ENCODE measurements at regions not wholly inside any gene's neighbourhood (a gene's known extent, or its start where the extent isn't known, plus 50 kb on each side); places are given as distances from the start of the nearest gene placed in this dataset.

DNA sequence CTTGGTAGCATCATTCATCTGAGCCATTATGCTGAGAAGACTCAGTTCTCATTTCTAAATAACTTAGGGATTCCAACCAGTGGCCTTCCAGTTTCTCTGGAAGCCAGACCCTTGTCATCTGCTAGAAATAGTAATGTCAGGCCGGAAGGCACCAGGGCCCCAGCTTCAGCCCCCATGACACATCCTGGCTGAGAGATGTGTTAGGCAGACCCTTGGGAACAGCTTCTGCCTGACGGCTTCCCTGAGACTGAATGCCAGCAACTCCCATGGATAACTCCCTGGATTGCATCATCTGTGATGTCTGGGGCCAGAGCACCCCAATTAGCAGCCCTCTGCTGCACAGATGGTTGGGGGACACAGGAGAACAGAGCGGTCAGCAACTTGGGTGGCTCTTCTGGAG is 583.5 kb upstream of the TBX3 start:
- TF ChIP-seq RAD21 (IDR thresholded peaks at IDR 0.05; ENCODE audit: low read depth) (no peak), TAF1 (IDR thresholded peaks at IDR 0.05; ENCODE audit: low read depth) (no peak), CEBPB (IDR thresholded peaks at IDR 0.05) (no peak), CREB1 (IDR thresholded peaks at IDR 0.05; ENCODE audit: low read depth) (no peak), FOXM1 (IDR thresholded peaks at IDR 0.05; ENCODE audit: borderline replicate concordance, low read depth) (no peak), NFIC (IDR thresholded peaks at IDR 0.05) (no peak), TCF12 (IDR thresholded peaks at IDR 0.05; ENCODE audit: low read depth) (no peak), EP300 (IDR thresholded peaks at IDR 0.05; ENCODE audit: borderline replicate concordance) (no peak), EGR1 (IDR thresholded peaks at IDR 0.05) (no peak), YY1 (IDR thresholded peaks at IDR 0.05; ENCODE audit: low read depth) (no peak), ZBTB7A (IDR thresholded peaks at IDR 0.05; ENCODE audit: low read depth) (no peak), TEAD4 (IDR thresholded peaks at IDR 0.05) (no peak)
- TF ChIP-seq, protein P1, sequence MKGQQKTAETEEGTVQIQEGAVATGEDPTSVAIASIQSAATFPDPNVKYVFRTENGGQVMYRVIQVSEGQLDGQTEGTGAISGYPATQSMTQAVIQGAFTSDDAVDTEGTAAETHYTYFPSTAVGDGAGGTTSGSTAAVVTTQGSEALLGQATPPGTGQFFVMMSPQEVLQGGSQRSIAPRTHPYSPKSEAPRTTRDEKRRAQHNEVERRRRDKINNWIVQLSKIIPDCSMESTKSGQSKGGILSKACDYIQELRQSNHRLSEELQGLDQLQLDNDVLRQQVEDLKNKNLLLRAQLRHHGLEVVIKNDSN (IDR thresholded peaks at IDR 0.05) = no peak
- TF ChIP-seq, protein P2, sequence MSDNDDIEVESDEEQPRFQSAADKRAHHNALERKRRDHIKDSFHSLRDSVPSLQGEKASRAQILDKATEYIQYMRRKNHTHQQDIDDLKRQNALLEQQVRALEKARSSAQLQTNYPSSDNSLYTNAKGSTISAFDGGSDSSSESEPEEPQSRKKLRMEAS (IDR thresholded peaks at IDR 0.05) = no peak
- TF ChIP-seq, protein P3, sequence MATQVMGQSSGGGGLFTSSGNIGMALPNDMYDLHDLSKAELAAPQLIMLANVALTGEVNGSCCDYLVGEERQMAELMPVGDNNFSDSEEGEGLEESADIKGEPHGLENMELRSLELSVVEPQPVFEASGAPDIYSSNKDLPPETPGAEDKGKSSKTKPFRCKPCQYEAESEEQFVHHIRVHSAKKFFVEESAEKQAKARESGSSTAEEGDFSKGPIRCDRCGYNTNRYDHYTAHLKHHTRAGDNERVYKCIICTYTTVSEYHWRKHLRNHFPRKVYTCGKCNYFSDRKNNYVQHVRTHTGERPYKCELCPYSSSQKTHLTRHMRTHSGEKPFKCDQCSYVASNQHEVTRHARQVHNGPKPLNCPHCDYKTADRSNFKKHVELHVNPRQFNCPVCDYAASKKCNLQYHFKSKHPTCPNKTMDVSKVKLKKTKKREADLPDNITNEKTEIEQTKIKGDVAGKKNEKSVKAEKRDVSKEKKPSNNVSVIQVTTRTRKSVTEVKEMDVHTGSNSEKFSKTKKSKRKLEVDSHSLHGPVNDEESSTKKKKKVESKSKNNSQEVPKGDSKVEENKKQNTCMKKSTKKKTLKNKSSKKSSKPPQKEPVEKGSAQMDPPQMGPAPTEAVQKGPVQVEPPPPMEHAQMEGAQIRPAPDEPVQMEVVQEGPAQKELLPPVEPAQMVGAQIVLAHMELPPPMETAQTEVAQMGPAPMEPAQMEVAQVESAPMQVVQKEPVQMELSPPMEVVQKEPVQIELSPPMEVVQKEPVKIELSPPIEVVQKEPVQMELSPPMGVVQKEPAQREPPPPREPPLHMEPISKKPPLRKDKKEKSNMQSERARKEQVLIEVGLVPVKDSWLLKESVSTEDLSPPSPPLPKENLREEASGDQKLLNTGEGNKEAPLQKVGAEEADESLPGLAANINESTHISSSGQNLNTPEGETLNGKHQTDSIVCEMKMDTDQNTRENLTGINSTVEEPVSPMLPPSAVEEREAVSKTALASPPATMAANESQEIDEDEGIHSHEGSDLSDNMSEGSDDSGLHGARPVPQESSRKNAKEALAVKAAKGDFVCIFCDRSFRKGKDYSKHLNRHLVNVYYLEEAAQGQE (IDR thresholded peaks at IDR 0.05; ENCODE audit: low read depth) = no peak

DNA sequence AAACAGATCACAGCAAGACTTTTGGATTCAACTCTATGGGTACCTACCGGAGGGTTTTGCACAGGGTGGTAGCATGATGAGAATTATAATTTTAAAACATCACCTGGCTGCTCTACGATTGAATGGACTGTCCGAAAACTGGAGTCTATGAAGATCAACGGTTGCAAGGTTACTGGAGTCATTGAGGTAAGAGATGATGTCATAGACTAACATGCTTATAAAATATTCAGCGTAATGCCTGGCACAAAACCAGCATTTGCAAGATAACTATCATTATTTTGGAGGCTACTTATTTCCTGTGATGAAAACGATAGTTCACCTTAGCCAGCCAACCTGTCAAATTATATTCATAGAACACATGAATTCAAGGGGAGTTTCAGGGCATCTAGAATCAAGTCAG is 580.6 kb upstream of the TBX3 start:
- no peak for TF ChIP-seq CREB1 (IDR thresholded peaks at IDR 0.05; ENCODE audit: low read depth)
- no peak for TF ChIP-seq TEAD4 (IDR thresholded peaks at IDR 0.05)
- TF ChIP-seq EGR1 (IDR thresholded peaks at IDR 0.05) = no peak
- TF ChIP-seq RAD21 (IDR thresholded peaks at IDR 0.05; ENCODE audit: low read depth) = no peak
- TF ChIP-seq YY1 (IDR thresholded peaks at IDR 0.05; ENCODE audit: low read depth) = no peak
- no peak for TF ChIP-seq TCF12 (IDR thresholded peaks at IDR 0.05; ENCODE audit: low read depth)
- no peak for TF ChIP-seq FOXM1 (IDR thresholded peaks at IDR 0.05; ENCODE audit: borderline replicate concordance, low read depth)

DNA sequence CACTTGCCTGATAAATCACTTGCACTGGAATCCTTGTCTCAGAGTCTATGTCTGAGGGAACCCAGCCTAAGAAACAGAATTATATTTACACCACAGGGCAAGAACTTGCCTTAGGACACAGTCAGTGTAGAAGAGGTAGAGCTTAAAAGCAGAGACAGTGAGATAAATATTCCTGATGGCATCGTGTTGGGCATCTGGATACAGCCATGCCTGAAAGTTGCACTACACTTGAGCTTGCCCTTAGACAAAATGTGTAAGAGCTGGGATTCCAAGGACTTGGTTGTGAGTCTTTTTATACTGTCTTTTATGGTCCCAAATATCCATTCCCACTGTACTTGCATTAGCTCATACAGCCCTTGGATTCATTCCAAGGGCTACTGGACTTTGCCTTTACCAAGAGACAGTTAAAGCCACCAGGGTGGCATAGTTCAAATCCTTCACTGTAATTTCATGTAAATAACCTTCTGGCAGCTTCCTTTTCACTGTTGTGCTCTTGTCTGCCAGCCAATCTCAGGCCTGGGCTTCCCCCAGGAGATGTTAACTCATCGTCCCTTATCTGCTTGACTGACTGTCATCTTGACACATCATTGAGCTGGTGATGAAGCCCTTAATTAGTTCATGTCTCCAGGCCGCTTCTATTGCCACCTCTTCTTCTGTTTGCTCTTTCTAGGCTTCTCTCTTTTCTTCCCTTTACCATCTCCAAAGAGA is 577.9 kb upstream of the TBX3 start:
- TF ChIP-seq, protein P1 (IDR thresholded peaks at IDR 0.05) = no peak
- TF ChIP-seq, protein P2 (IDR thresholded peaks at IDR 0.05) = no peak
- TF ChIP-seq EP300 (IDR thresholded peaks at IDR 0.05; ENCODE audit: borderline replicate concordance) (no peak), NFIC (IDR thresholded peaks at IDR 0.05) (no peak), TEAD4 (IDR thresholded peaks at IDR 0.05) (no peak), EGR1 (IDR thresholded peaks at IDR 0.05) (no peak), FOXM1 (IDR thresholded peaks at IDR 0.05; ENCODE audit: borderline replicate concordance, low read depth) (no peak), TAF1 (IDR thresholded peaks at IDR 0.05; ENCODE audit: low read depth) (no peak)
- TF ChIP-seq, protein P3 (IDR thresholded peaks at IDR 0.05; ENCODE audit: low read depth) = no peak

DNA sequence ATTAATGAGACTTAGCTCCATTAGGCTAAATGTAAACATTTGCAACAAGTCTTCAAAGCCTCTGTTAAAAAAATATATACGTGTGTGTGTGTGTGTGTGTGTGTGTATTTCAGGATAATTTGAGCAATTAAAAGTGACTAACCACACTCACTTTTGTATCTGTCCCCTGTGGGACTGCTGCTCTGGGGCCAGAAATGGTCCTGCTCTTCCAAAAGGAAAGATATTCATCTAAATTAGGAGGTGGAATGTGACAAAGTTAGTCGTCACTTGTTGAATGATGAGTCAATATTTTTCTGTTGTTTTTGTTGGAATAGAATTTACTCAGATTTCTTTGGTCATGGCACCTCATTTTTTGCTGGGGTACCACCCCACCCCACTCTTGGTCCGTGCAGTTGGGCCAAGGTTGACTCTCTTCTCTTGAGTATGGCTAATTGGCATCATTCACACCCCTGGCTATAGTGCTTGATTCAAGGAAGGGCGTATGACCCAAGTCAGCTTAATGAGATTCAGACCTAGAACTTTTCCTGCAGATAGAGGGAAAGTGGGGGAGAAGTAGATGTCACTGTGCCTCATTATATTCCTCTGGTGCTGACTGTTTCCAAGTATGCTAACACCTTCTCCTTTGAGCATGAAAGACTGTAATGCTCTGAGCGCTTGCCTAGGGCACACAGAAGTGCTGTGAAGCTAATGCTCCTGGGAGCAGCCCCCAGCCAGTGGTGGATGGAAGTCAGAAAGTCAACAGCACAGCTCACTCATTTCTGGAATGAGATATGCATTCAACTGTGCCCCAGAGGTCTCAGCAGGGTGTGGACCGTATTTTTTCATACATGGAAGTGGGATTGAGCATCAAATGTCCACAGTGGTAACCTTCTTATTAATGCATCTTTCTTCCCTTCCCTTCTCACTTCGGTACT is 577.0 kb upstream of the TBX3 start:
- TF ChIP-seq, protein P1 (IDR thresholded peaks at IDR 0.05) = no peak
- TF ChIP-seq CREB1 (IDR thresholded peaks at IDR 0.05; ENCODE audit: low read depth) (no peak), NFIC (IDR thresholded peaks at IDR 0.05) (no peak), TCF12 (IDR thresholded peaks at IDR 0.05; ENCODE audit: low read depth) (no peak), TEAD4 (IDR thresholded peaks at IDR 0.05) (no peak), YY1 (IDR thresholded peaks at IDR 0.05; ENCODE audit: low read depth) (no peak), EGR1 (IDR thresholded peaks at IDR 0.05) (no peak)
